ENCODE measurements at regions not wholly inside any gene's neighbourhood (a gene's known extent, or its start where the extent isn't known, plus 50 kb on each side); places are given as distances from the start of the nearest gene placed in this dataset.
A peak's percentile ranks its signal among the peaks of the same experiment; 100 is the strongest.

GRCh38 chr18:76252880-76253279, 242.2 kb downstream of the ZNF516 start:
- DNase-seq, result no peak

- DNase-seq, result no peak
These were observed 242.9 kb downstream of the ZNF516 start for GRCh38 chr18:76252139-76252538.

- DNase-seq, result no peak
These were observed 243.4 kb downstream of the ZNF516 start for GRCh38 chr18:76251691-76252090.

GRCh38 chr18:76246590-76246989, 248.5 kb downstream of the ZNF516 start:
- DNase-seq, result no peak

GRCh38 chr18:76234676-76235060, 260.4 kb downstream of the ZNF516 start:
- DNase-seq, result no peak

DNA sequence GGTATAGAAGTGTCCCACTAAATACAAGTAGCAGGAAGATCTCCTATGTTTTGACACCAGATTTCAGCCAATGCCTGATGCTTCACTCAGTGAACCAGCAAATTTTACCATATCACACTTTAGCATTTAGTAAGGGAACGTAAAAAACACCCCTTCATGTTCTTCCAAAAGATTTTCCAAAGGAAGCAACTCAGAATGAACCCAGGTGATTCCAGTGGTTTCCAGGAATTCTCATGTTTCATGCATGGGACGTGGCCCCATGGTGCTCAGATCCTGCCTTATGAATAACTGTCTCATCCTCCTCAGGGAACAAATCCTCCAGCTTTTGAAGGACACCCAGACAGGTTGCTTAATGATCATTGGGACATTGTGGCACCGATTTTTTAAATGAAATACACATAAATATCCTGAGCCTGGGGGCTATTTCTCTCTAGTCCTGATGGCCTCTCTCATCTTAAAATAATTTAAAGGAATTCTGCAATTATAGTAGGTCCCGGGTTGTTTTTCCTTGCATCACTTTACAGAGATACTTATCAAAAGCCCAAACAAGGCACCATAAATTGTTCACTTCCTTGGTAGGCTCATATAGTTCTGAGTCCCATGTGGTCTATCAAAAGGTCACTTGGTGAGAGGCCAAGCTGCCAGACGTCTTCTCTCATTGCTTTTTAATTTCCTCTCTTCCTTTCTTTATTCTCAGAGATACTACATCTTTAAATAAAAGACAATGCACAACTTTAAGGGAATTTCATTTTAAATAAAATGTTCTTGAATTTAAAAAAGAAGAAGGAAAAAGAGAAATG, 261.0 kb downstream of the ZNF516 start:
- no peak for DNase-seq

DNA sequence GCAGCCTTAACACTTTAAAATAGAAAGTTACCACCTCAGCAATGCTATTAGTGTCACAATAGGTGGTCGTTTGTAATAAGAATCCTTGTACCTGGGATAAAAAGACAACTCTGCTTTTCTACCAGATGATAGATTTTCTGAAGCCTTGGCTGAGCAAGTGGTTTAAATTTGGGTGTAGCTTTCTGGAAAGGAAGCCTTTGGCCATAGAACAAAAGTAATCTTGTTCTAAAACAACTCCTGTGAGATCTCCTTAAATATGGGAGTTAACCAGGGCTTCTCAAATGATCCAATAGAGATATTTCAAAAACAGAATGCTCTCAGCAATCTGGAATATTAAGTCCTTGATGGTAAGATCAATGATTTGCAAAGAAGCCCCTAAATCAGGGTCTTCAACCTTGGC, 261.6 kb downstream of the ZNF516 start:
- no peak for DNase-seq

DNA sequence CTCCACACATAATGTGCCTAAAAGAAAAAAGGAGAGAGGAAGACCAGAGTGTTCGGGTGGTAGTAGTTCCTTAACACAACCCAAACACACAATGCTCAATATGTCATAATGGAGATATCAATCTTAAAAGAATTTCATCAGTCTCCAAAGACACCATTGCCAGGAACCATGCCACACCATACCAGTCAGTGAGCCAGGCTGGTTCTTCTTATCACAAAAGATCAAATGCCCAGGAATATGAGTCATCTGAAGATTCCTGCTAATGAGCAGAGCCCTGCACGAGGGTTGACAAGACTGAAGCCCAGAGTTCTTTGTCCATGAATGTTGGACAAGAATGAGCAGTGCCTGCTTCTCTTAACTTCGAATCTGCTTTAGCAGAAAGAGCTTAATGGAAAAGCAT, 262.3 kb downstream of the ZNF516 start:
- no peak for DNase-seq

GRCh38 chr18:76232010-76232409, 263.0 kb downstream of the ZNF516 start:
- DNase-seq, result no peak

DNA sequence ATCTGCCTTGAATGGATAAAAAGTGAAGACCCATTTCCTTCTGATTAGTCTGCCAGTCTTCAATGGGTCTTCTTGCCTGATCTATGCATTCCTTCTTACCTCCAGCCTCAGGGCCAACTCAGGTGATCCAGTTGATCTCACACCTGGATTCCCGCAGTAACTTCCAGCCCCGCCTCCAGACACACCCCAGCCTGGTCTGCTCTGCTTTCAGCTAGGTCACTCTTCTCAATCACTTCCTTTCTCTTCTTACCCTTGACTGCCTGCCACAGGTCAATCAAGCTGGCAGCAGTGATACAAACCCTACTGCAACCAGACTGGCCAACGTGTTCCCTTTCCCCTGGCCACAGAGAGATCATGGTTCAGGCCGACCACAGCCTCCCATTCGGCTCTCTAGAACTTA, 263.6 kb downstream of the ZNF516 start:
- no peak for DNase-seq

- DNase-seq, result no peak
These were observed 264.3 kb downstream of the ZNF516 start for GRCh38 chr18:76230791-76231190.

DNA sequence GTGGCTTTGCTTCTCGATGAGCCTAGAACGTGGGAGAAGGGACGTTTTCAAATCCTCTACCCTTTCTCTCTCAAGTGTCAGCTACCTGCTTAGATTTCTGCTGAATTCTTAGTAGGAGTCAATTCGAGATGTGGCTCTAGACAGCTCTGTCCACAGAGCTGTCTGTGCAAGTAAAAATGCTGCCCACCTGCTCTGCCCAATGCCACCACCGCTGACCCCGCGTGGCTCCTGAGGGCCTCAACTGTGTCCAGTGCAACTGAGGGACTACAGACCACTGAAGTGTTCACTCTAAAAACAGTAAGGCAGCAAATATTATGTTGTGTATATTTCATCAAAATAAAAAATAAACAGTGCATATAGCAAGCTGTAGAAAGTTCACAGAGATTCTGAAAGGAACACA, 266.3 kb downstream of the ZNF516 start:
- no peak for DNase-seq

GRCh38 chr18:76227759-76228158, 267.3 kb downstream of the ZNF516 start:
- no peak for DNase-seq

DNA sequence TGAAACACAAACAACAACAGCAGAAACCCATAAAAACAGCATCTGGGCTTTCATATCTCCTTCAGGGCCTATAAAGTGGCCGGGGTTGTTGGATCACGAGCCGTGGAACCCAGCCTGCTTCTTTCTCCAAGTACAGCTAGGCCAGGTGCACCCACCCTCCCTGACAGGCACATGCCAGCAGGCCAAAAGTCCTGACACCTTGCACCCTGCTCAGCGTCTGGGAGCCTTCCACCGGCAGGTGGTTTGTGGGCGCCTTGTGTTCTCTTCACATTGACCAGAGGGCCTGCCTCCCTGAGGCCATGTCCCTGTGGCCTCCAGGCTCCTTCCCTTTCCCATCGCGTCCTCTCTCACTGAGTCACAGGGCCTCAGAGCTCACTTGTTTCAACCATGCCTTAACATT, 271.6 kb downstream of the ZNF516 start:
- DNase-seq, result no peak

DNA sequence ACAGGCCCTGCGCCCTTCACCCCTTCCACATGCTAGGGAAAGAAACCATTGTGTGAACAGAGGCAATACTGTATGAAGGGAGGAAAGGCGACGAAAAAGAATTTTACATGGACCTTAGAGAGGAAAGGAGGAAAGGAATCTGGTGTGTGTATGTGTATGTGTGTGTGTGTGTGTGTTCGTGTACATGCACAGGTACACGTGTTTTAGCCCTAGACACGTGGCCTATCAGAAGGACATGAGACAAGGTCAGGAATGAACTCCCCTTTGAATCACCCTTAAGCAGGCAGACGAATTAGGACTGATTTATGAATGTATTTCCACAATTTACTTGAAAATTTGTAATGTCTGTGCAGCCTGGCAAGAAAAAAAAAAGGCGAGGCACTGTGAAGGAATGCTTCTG, 276.0 kb downstream of the ZNF516 start:
- DNase-seq, result no peak

GRCh38 chr18:76216096-76216495, 278.9 kb downstream of the ZNF516 start:
- no peak for DNase-seq

DNA sequence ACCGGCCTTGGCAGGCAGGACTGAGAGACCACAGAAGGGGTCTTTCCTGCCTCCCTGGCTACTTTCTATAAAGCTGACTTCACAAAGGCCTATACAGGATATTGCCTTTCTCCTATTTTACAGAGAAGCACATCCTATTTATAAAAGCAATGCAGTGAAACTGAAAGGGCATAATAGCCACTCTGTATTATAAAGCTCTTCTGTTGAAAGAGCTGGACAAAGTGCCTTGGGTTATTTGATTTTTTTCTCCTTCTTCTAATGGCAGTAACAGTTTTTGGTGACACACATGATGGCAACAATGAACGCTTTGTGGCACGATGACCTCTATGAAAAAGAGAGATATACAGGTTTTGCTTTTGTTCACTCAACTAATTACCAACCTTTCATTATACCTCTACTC, 281.1 kb downstream of the ZNF516 start:
- DNase-seq, result no peak

- DNase-seq, result peak; percentile 53
These were observed 282.1 kb downstream of the ZNF516 start for GRCh38 chr18:76212960-76213359.

GRCh38 chr18:76209597-76209996, 285.4 kb downstream of the ZNF516 start:
- DNase-seq, result no peak

GRCh38 chr18:76208678-76209306, 286.2 kb downstream of the ZNF516 start:
- no peak for DNase-seq

GRCh38 chr18:76205906-76206305, 289.1 kb downstream of the ZNF516 start:
- no peak for DNase-seq

DNA sequence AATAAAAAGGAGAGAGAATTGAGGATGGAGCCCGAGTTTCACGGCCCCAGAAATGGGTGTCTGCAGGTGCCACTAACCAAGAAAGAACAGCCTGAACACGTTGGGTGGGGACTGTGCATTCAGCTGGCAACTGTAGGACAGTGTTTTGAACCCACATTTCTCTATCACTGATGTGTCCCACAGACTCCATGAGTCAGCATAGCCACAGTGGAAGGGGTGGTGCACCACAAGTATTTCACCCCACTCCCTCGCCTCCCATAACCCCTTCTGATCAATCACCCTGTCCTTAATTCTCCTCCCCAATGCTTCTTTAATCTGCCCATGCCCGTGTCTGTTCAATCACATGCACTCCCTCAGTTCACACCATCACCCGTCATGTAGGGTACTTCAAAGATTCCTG, 291.5 kb downstream of the ZNF516 start:
- DNase-seq, result no peak

DNA sequence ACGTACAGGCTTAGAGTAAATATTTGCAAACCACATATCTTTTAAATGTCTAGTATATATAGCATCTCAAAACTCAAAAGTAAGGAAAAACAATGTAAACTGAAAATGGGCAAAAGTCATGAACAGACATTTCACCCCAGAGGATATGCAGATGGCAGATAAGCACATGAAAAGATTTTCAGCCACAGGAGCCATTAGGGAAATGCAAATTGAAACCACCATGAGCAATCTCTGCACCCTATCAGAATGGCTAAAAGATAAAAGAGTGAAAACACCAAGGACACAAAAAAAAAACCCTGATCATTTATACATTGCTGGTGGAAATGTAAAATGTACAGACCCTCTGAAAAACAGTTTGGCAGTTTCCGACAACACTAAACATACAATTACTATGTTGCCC, 292.7 kb downstream of the ZNF516 start:
- DNase-seq, result no peak

- DNase-seq, result no peak
These were observed 299.4 kb downstream of the ZNF516 start for GRCh38 chr18:76195601-76196000.

DNA sequence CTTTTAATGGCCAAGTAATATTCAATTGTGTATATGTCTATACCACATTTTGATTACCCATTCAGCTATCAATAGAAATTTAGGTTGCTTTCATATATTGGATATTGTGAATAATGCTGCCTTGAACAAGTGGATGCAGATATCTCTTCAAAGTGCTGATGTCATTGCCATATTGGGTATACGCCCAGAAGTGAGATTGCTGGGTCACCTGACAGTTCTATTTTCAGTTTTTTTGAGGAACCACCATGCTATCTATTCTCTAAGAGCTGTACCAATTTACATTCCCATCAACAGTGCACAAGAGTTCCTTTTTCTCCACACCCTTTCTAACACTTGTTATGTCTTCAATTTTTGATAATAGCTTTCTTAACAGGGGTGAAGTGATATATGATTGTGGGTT, 306.9 kb downstream of the ZNF516 start:
- no peak for DNase-seq
